Smooth muscle cell (in vitro differentiated cells): ENCODE measurements at regions not wholly inside any gene's neighbourhood (a gene's known extent, or its start where the extent isn't known, plus 50 kb on each side); places are given as distances from the start of the nearest gene placed in this dataset.
"Not testable (repeated sequence)": the region's sequence is repeated elsewhere in the genome, so short reads cannot be mapped to it uniquely, and the experiment has no call there.

Experiments
- DNase-seq: peaks from one replicate; lab custom pipeline; 2025; ENCODE audit not compliant: unreplicated experiment; lab: John Stamatoyannopoulos, UW
- H2AFZ ChIP-seq: fragments of 200-600 bp; sonication (generic); 2 replicates; pipeline ENCODE4 v1.6.0; 2016; ENCODE audit warnings: antibody characterized with exemption, low read depth, mild to moderate bottlenecking
- H3F3A ChIP-seq: fragments of 200-600 bp; sonication (generic); 2 replicates; pipeline ENCODE4 v1.6.0; 2017; ENCODE audit warnings: antibody characterized with exemption, low read depth
- H3K27ac ChIP-seq: fragments of 200-600 bp; sonication (generic); 2 replicates; pipeline ENCODE4 v1.5.1; 2016; ENCODE audit warnings: low read depth, mild to moderate bottlenecking
- H3K27me3 ChIP-seq: fragments of 200-600 bp; sonication (generic); 2 replicates; pipeline ENCODE4 v1.6.1; 2016; ENCODE audit warnings: low read depth, mild to moderate bottlenecking
- H3K36me3 ChIP-seq: fragments of 200-600 bp; sonication (generic); 2 replicates; pipeline ENCODE4 v1.5.1; 2016; ENCODE audit warnings: low read depth
- H3K4me1 ChIP-seq: fragments of 200-600 bp; sonication (generic); 2 replicates; pipeline ENCODE4 v1.5.1; 2016; ENCODE audit warnings: low read depth
- H3K4me2 ChIP-seq: fragments of 200-600 bp; sonication (generic); 2 replicates; pipeline ENCODE4 v1.6.0; 2016; ENCODE audit warnings: mild to moderate bottlenecking
- H3K4me3 ChIP-seq: fragments of 200-600 bp; sonication (generic); 2 replicates; pipeline ENCODE4 v1.5.1; 2016; ENCODE audit warnings: mild to moderate bottlenecking
- H3K79me2 ChIP-seq: fragments of 200-600 bp; sonication (generic); 2 replicates; pipeline ENCODE4 v1.6.0; 2016; ENCODE audit warnings: low read depth, mild to moderate bottlenecking
- H3K9ac ChIP-seq: fragments of 200-600 bp; sonication (generic); 2 replicates; pipeline ENCODE4 v1.6.0; 2016; ENCODE audit warnings: low read depth
- H3K9me3 ChIP-seq: fragments of 200-600 bp; sonication (generic); replicated peaks from 2 replicates; pipeline ENCODE4 v1.5.1; 2016; ENCODE audit warnings: low read depth
- H4K20me1 ChIP-seq: fragments of 200-600 bp; sonication (generic); 2 replicates; pipeline ENCODE4 v1.6.0; 2016; ENCODE audit warnings: low read depth
- CTCF ChIP-seq: fragments of 200-600 bp; sonication (generic); IDR thresholded peaks from 2 replicates; pipeline ENCODE4 v1.5.1; 2017; ENCODE audit warnings: borderline replicate concordance, mild to moderate bottlenecking, antibody characterized with exemption; ENCODE audit not compliant: insufficient read depth, poor library complexity, severe bottlenecking
- WGBS: methylation state at CpG from one replicate; pipeline ENCODE4 v1.1.7; 2016; ENCODE audit warnings: low lambda C conversion rate; 5-methylcytosine and 5-hydroxymethylcytosine counted together

GRCh38 chr2:67581751-67582150 lies 184.6 kb downstream of the ETAA1 start:
- Histone ChIP-seq H3K27me3 (no peaks in the 10 kb centered on the region), H3K4me1 (no peaks in the 10 kb centered on the region), H3K27ac (no peak overlapping the region), H3F3A (no peaks in the 10 kb centered on the region), H3K36me3 (no peaks in the 10 kb centered on the region), H3K9ac (no peak overlapping the region), H3K79me2 (no peaks in the 10 kb centered on the region), H3K9me3 (peaks cover 14% of the 10 kb centered on the region), H4K20me1 (no peaks in the 10 kb centered on the region), H2AFZ (no peak overlapping the region), H3K4me2 (no peak overlapping the region), H3K4me3 (no peak overlapping the region)
- no peak for DNase-seq
- WGBS, result 48% methylated on average over 7 of the region's 7 CpGs
- TF ChIP-seq CTCF, result no peak

- Histone ChIP-seq H3K4me1 (no peaks in the 10 kb centered on the region), H3K36me3 (no peaks in the 10 kb centered on the region), H3K27ac (no peak overlapping the region), H3K9ac (no peak overlapping the region), H3F3A (no peaks in the 10 kb centered on the region), H4K20me1 (no peaks in the 10 kb centered on the region), H3K79me2 (no peaks in the 10 kb centered on the region), H2AFZ (no peak overlapping the region), H3K9me3 (peaks cover 14% of the 10 kb centered on the region), H3K4me3 (no peak overlapping the region), H3K27me3 (no peaks in the 10 kb centered on the region), H3K4me2 (no peak overlapping the region)
- no peak for DNase-seq
- TF ChIP-seq CTCF, result no peak
- 98% methylated on average over 2 of the region's 2 CpGs for WGBS
Observed at GRCh38 chr2:67583185-67583584, 186.1 kb downstream of the ETAA1 start.

- no peak overlapping the region for H2AFZ ChIP-seq
- no peak overlapping the region for H3K27ac ChIP-seq
- no peak overlapping the region for H3K4me3 ChIP-seq
- no peaks in the 10 kb centered on the region for H3F3A ChIP-seq
- no peaks in the 10 kb centered on the region for H3K36me3 ChIP-seq
- no peak for DNase-seq
- no peak for TF ChIP-seq CTCF
- H3K27me3 ChIP-seq, result no peaks in the 10 kb centered on the region
- H3K79me2 ChIP-seq, result no peaks in the 10 kb centered on the region
- no peaks in the 10 kb centered on the region for H3K4me1 ChIP-seq
- no peaks in the 10 kb centered on the region for H4K20me1 ChIP-seq
- no peak overlapping the region for H3K9ac ChIP-seq
- no peak overlapping the region for H3K4me2 ChIP-seq
- H3K9me3 ChIP-seq, result peaks cover 14% of the 10 kb centered on the region
Observed at GRCh38 chr2:67585400-67585799, 188.3 kb downstream of the ETAA1 start.

GRCh38 chr2:67589121-67589520 lies 192.0 kb downstream of the ETAA1 start:
- 82% methylated on average over 6 of the region's 6 CpGs for WGBS
- H3K36me3 ChIP-seq, DNase-seq, H3K79me2 ChIP-seq, H3F3A ChIP-seq, H3K4me1 ChIP-seq, H3K9ac ChIP-seq, H3K4me2 ChIP-seq, H3K4me3 ChIP-seq, H3K27ac ChIP-seq, H4K20me1 ChIP-seq, H3K27me3 ChIP-seq, H2AFZ ChIP-seq, H3K9me3 ChIP-seq: not testable (repeated sequence)

- DNase-seq, H3K36me3 ChIP-seq, H3K4me2 ChIP-seq, H3K27me3 ChIP-seq, H3F3A ChIP-seq, H3K79me2 ChIP-seq, H3K9ac ChIP-seq, H2AFZ ChIP-seq, H3K4me1 ChIP-seq, H3K9me3 ChIP-seq, H3K4me3 ChIP-seq, H3K27ac ChIP-seq, H4K20me1 ChIP-seq: not testable (repeated sequence)
Observed at GRCh38 chr2:67594522-67594921, 197.4 kb downstream of the ETAA1 start.
